GM12891 (cell line): ENCODE measurements at regions not wholly inside any gene's neighbourhood (a gene's known extent, or its start where the extent isn't known, plus 50 kb on each side); places are given as distances from the start of the nearest gene placed in this dataset.

Experiments
- POLR2A ChIP-seq: IDR thresholded peaks from 2 replicates; pipeline ENCODE4 v1.6.1; 2011; ENCODE audit warnings: low read depth, low read length, control low read depth
- POLR2AphosphoS5 ChIP-seq: IDR thresholded peaks from 2 replicates; pipeline ENCODE4 v1.6.1; 2011; ENCODE audit warnings: low read depth, low read length, control low read depth
- POU2F2 ChIP-seq: IDR thresholded peaks from 2 replicates; pipeline ENCODE4 v1.6.1; 2011; ENCODE audit warnings: low read depth, mild to moderate bottlenecking, control low read depth, low read length, moderate library complexity
- TAF1 ChIP-seq: IDR thresholded peaks from 2 replicates; pipeline ENCODE4 v1.6.1; 2011; ENCODE audit warnings: low read depth, low read length, control low read depth

DNA sequence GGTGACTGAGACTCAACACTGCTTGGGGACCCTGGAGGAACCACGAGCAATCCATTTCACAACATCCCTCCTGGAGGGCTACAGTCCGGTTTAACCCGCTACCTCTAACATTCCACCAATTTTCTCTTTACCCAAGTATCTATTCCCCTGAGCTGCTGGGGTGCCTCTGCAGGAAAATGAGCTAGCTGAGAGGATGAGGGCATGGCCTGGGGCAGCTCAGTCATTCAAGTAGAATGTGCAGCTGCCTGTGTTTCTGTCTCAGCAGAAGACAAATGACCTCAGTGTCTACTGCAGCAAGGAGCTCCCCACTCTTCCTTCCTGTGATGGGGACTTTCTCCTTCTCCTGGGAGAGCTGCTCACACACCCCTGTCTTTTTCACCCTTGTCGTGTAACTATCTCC is 120.8 kb downstream of the ZNF518B start:
- TF ChIP-seq POLR2A = no peak
- no peak for TF ChIP-seq POU2F2
- no peak for TF ChIP-seq TAF1
- no peak for TF ChIP-seq POLR2AphosphoS5
